Jurkat, Clone E6-1 (cell line): ENCODE measurements at regions not wholly inside any gene's neighbourhood (a gene's known extent, or its start where the extent isn't known, plus 50 kb on each side); places are given as distances from the start of the nearest gene placed in this dataset.
"Not testable (repeated sequence)": the region's sequence is repeated elsewhere in the genome, so short reads cannot be mapped to it uniquely, and the experiment has no call there.

Source experiments
- DNase-seq: peaks from one replicate; pipeline ENCODE4 v3.0.0-alpha.2; 2011; ENCODE audit warnings: low read depth, low spot score
- H3K4me3 ChIP-seq: 2 replicates; pipeline ENCODE4 v1.5.1; 2011; ENCODE audit warnings: mild to moderate bottlenecking, low read length, control low read depth, moderate library complexity

GRCh38 chr3:166864473-166865467 lies 515.3 kb downstream of the ZBBX start:
- peak; percentile 15 for DNase-seq
- no peak overlapping the region for H3K4me3 ChIP-seq

DNA sequence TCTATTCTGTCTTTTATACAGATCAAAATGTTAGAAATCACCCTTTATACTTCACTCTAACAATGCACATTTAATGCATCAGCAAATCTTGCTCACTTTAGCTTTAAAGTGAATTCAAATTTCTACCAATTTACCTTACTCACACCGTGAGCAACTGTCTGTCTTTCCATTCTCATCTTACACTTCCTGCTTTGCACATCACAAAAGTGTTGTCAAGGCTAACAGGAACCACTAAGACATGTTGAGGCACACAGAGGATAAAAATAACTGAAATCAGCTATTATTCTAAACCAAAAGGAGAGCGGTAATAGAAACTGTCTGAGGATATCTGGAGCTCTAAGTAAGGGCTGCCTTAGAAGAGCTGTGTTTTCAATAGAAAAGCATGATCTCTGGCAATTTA lies 519.9 kb downstream of the ZBBX start:
- no peak overlapping the region for H3K4me3 ChIP-seq

GRCh38 chr3:166844329-166844728 lies 535.8 kb downstream of the ZBBX start:
- DNase-seq = no peak
- no peak overlapping the region for H3K4me3 ChIP-seq

More for the DNA sequence above, 519.9 kb downstream of the ZBBX start:
- no peak for DNase-seq

GRCh38 chr3:166842784-166843183 lies 537.3 kb downstream of the ZBBX start:
- not testable (repeated sequence) for DNase-seq

GRCh38 chr3:166837535-166837934 lies 542.6 kb downstream of the ZBBX start:
- DNase-seq = peak; percentile 42
- no peak overlapping the region for H3K4me3 ChIP-seq

More at GRCh38 chr3:166842784-166843183, 537.3 kb downstream of the ZBBX start:
- H3K4me3 ChIP-seq = not testable (repeated sequence)

- H3K4me3 ChIP-seq = no peak overlapping the region
- DNase-seq = no peak
Measured at GRCh38 chr3:166836836-166837235, 543.3 kb downstream of the ZBBX start.

GRCh38 chr3:166829896-166830295 lies 550.2 kb downstream of the ZBBX start:
- H3K4me3 ChIP-seq = no peak overlapping the region
- no peak for DNase-seq

DNA sequence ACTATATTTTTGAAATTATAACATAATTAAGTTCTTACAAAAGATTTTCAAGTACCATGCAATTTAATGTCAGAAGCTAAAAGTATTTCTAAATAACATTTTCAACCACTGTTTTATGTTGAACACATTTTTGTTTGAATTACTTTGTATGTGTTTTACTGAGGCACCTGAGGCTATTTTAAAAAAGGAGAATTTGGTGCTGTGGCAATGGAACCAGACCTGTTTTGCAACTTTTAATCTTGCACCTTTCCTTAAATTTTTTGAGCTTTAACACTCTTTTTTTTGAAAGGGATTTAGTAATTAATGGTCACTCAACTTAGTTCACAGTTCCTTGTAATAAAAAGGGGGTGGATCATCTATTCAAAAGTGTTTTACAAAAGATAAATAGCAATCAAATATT lies 561.6 kb downstream of the ZBBX start:
- no peak overlapping the region for H3K4me3 ChIP-seq
- no peak for DNase-seq

DNA sequence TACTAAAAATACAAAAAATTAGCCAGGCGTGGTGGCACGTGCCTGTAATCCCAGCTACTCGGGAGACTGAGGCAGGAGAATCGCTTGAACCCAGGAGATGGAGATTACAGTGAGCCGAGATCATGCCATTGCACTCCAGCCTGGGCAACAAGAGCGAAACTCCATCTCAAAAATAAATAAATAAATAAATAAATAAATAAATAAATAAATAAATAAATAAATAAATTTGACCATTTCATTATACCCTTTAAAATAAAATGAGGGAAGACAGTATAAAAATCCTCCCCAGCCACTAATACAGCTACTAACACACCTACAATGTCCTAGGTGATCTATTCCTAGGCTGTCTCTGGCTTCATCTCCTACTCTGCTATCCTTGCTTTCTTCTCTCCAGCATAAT lies 562.8 kb downstream of the ZBBX start:
- not testable (repeated sequence) for DNase-seq, H3K4me3 ChIP-seq

DNA sequence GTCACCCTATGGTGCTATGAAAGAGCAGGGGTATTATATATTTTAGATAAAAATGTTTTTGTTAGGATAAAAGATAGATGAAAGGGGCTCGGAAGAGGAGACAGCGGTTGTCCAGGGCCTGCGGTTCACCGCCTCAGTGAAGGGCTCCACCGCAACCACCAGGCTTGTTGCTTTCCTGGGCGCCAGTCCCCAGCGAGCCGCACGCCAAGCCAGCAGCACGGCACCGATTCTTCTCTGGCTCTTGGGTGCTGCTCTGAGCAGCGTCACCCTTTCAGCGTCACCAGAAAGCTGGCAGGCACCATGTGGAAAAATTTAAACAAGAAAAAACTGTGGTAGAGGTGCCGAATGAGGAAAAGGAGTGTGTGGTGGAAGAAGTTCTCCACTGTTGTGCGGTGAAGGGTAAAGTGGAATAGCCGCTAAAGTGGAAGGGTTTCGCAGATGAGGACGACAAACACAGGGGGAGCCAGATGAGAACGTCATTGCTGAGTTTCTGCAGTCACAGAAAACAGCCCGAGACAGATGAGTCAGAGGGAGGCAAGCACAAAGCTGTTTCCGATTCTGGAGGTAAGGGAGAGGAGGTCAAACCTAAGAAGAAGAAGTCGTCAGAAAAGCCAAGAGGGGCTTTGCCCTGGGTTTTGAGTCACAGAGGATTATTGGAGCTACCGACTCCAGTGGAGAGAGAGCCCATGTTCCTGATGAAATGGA lies 569.2 kb downstream of the ZBBX start:
- no peak for DNase-seq
- H3K4me3 ChIP-seq = no peak overlapping the region

- no peak for DNase-seq
- H3K4me3 ChIP-seq = no peak overlapping the region
Measured at GRCh38 chr3:166809520-166809919, 570.6 kb downstream of the ZBBX start.

- H3K4me3 ChIP-seq = no peak overlapping the region
- no peak for DNase-seq
Measured at GRCh38 chr3:166788936-166789335, 591.2 kb downstream of the ZBBX start.

GRCh38 chr3:166785876-166786275 lies 594.2 kb downstream of the ZBBX start:
- no peak overlapping the region for H3K4me3 ChIP-seq
- no peak for DNase-seq

DNA sequence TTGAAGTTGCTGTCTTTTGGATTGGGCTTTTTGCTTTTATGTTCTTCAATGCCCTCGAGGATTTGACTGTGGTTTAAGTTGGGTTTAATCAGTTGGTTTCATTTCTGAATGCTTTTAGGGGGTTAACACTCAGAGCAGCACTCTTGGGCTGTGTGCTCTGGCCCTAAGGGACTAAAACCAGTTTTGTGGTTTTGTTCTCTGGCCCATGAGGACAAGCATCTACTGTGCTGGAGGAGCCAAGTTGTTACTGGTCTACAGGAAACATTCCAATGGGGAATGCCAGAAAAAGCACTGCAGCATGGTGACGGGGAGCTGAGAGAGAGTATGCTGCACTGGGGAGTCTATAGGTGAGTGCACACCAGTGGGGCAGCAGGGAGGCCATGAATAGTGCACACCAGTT lies 596.9 kb downstream of the ZBBX start:
- no peak overlapping the region for H3K4me3 ChIP-seq
- DNase-seq = no peak

- DNase-seq = no peak
- H3K4me3 ChIP-seq = no peak overlapping the region
Measured at GRCh38 chr3:166764698-166765318, 615.3 kb downstream of the ZBBX start.

DNA sequence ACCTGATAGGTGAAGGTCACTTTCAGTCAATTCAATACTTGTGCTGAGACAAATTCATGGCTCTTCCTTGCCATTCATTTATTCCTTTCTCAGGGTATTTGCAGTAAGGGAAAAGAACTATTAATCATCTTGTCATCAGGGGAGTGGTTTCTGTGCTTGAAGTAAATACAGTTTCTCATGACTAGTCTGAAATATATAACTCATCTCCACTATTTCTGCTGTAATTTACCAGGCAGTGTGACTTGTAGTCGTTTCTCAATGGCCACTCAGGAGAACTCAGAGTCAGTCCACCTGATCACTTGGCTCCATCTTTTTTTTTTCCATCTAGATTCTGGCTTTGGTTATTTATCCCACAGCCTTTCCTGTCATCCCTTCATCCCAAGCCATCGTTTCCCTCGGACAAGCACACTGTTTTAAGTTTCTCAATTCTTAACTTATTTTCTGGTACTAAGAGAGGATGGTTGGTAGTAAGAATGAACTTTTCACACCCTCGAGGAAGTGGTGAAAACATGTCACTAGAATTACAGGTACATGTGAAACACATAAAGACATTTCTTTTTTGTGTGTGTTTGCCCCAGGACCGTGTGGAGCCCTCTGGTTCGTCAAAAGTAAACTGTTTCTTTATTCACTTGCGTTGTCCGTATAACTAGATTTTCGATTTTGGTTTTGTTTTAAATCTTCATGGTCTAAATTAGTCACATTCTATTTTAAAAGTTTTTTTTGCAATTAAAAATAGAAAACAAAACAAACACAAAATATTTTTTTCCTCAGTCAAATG lies 620.2 kb downstream of the ZBBX start:
- H3K4me3 ChIP-seq = no peak overlapping the region
- no peak for DNase-seq

- no peak overlapping the region for H3K4me3 ChIP-seq
- no peak for DNase-seq
Measured at GRCh38 chr3:166752214-166752613, 627.9 kb downstream of the ZBBX start.

- no peak for DNase-seq
- no peak overlapping the region for H3K4me3 ChIP-seq
Measured at GRCh38 chr3:166743481-166744134, 636.5 kb downstream of the ZBBX start.

GRCh38 chr3:166734734-166735133 lies 645.4 kb downstream of the ZBBX start:
- no peak overlapping the region for H3K4me3 ChIP-seq
- no peak for DNase-seq
